ENCODE measurements at regions not wholly inside any gene's neighbourhood (a gene's known extent, or its start where the extent isn't known, plus 50 kb on each side); places are given as distances from the start of the nearest gene placed in this dataset.
"Not testable (repeated sequence)": the region's sequence is repeated elsewhere in the genome, so short reads cannot be mapped to it uniquely, and the experiment has no call there.

DNA sequence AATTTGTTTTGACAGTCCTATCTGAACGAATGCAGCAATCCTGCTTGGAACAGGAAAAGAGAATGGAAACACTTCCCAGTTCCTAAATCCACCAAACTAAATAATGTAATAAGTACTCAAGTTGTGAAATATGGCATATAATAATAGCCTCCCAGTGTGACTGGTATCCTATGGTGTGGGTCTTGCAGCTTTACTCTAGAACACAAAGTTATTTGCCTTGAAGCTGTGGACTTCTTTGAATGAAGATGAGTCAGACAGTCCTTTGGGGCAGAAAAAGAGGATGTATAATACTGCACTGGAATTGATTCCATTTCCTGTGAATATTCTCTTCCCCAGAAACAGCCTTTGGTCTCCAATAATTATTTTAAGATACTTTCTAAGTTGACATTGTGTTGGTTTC is 887.0 kb downstream of the KCNA4 start:
- no peak for DNase-seq

GRCh38 chr11:29127461-29127860 is 889.4 kb downstream of the KCNA4 start:
- DNase-seq: no peak

DNA sequence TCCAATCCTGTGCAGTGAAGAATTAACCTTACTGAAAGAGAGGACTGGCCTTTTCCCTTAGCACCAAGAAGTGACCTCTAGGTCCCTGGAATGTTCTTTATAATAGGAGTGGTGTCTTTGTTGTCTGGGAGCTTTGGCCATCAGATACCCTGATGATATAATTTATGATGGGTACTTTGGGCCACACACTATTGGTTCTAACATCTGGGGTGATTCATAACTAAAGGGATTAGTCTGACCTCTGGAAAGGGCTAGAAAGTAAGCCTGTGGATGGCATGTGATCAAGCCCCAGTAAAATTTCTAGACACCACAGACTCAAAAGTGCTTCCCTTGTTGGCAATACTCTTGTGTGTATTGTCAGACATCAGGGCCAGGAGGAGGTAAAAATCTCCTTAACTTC is 891.2 kb downstream of the KCNA4 start:
- no peak for DNase-seq

DNA sequence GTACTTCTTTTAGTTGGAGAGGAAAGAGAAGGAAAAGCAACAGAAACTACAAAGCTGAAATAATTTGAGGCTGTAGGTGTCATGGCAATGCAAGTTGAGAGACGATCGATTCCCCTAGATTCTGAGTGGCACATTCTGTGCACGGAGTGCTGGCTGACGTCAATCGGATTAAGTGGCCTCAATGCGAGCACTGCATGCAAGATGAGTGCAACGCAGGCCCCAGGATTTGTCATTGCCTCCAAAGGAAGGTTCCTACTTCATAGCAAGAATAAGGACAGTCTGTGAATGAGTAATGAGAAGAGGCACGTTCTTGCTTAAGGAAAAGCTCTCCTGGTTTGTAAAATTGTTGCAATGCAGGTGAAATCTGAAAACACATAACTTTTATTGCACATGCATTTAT is 892.4 kb downstream of the KCNA4 start:
- DNase-seq: no peak

GRCh38 chr11:29119707-29120618 is 896.9 kb downstream of the KCNA4 start:
- DNase-seq: peak; percentile 28

- no peak for DNase-seq
These were observed 897.7 kb downstream of the KCNA4 start for GRCh38 chr11:29119116-29119515.

- DNase-seq: no peak
These were observed 915.9 kb downstream of the KCNA4 start for GRCh38 chr11:29100967-29101366.

- DNase-seq: no peak
These were observed 921.0 kb downstream of the KCNA4 start for GRCh38 chr11:29095821-29096220.

DNA sequence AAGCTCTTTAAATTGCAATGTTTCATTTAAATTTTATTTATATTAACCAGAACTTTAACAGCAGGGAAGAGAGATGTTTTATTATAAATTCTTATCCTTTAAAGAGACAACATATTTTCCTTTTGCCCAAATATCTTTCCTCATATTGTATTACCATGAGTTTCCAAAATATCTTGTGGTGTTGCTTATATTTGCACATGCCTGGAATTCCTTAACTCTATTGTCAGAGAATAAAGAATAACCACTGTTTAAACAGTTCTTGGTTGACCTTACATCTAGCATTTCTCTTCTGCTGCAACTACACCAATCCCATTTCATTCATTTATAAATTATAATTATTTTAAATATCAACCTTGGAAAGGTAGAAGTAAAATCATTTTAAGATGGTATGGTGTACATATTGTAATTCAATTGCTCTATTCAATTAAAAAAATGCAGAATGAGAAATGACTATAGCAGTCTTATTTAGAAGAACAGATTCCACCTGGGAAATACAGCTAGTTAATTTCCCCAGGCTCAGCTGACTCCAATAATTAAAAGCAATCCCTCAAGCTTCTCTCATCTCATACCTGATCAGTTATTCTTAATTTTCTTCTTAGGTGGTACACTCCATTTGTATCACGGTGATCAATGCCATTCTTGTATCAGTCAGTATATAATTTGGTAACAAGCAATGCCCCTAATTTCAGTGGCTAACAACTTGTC is 923.3 kb downstream of the KCNA4 start:
- no peak for DNase-seq

- no peak for DNase-seq
These were observed 929.5 kb downstream of the KCNA4 start for GRCh38 chr11:29087200-29087812.

DNA sequence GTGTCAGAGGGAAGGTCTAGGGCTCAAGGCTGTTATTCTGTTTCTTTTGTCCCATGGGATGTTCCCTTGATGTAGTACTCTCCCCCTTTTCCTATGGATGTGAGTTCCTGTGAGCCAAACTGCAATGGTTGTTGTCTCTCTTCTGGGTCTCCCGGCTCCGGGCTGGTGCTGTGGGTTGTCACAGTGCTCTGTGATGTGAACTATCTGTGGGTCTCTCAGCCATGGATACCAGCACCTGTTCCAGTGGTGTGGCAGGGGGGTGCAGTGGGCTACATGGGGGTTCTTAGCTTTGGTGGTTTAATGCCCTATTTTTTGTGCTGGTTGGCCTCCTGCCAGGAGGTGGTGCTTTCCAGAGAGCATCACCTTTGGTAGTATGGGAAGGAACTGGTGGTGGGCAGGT is 941.1 kb downstream of the KCNA4 start:
- no peak for DNase-seq

- no peak for DNase-seq
These were observed 953.0 kb downstream of the KCNA4 start for GRCh38 chr11:29063630-29064361.

- no peak for DNase-seq
These were observed 953.3 kb downstream of the METTL15 start for GRCh38 chr11:29061452-29061851.

DNA sequence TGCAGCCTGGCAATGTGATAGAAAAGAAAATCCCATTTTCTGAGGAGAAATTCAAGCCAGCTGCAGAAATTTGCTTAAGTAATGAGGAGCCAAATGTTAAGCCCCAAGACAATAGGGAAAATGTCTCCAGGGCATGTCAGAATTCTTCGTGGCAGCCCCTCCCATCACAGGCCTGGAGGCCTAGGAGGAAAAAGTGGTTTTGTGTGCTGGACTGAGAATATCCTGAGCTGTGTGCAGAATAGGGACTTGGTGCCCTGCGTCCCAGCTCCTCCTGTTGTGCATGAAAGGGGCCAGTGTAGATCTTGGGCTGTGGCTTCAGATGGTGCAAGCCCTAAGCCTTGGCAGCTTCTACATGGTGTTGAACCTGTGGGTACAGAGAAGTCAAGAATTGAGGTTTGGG is 948.3 kb downstream of the METTL15 start:
- DNase-seq: not testable (repeated sequence)

- no peak for DNase-seq
These were observed 943.7 kb downstream of the METTL15 start for GRCh38 chr11:29051935-29052334.

GRCh38 chr11:29050962-29051361 is 942.8 kb downstream of the METTL15 start:
- DNase-seq: not testable (repeated sequence)

- DNase-seq: no peak
These were observed 932.3 kb downstream of the METTL15 start for GRCh38 chr11:29040489-29040888.

DNA sequence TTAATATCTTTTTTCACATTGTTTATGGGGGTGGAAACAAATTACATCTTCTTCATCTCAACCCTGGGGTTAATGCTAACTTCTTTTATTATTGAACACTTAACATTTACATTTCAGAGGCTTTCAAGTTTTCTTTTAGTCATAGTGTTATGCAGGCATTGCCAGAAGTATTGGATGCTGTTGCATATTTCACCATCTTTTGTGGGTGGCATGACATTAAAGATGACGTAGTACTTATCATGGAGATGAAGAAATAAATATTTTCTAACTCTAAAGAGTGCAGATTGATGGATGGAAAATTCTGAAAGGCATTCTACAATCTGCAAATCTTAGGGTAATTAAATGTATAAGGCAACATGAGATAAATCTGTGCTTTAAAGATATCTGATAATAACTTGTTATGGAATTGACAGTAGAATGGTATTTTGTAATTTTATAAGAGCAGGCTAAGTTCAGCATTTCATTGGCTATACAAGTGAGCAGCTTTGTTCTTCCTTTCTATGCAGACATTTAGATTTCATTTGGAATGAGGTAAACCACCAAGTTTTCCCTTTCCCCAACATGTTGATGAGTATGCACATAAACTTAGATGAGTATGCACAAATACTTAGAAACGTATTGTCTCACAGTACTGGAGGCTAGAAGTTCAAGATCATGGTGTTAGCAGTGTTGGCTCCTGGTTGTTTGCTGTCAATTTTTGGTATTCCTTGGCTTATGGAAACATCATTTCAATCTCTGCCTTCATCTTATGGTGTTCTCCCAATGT is 924.4 kb downstream of the METTL15 start:
- no peak for DNase-seq

DNA sequence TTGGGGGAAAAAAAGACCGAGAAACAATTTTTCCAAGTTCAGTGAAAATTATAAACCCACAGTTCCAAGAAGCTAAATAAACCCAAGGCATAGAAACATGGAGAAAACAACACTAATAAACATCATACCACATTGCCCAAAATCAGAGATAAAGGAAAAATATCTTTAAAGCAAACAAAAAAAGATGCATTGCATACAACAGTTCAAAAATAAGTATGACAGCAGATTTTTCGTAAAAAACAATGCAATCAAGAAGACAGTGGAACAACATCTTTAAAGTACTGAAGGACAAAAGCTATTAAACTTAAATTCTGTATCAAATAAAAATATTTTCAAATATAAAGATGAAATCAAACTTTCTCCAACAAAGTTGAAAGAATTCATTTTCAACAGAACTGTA is 921.3 kb downstream of the METTL15 start:
- no peak for DNase-seq

DNA sequence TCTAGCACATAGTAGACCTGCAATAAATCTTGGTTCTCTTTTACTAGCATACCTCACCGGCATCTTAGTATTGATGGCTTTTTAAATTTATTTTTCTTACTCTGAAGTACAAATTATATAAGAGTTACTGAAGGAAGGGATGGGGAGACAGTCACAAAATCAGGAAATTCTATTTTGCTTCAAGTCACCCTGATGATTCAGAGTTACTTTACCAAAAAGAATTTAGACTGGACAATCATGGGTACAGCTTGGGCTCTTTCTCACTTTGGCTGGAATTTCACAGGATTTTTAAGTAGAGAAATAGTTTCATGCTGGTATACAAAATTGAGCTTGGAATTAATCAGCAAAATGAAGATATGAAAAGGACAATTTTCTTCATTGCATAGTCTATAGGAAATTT is 919.2 kb downstream of the METTL15 start:
- no peak for DNase-seq

GRCh38 chr11:29026286-29026685 is 918.1 kb downstream of the METTL15 start:
- no peak for DNase-seq

DNA sequence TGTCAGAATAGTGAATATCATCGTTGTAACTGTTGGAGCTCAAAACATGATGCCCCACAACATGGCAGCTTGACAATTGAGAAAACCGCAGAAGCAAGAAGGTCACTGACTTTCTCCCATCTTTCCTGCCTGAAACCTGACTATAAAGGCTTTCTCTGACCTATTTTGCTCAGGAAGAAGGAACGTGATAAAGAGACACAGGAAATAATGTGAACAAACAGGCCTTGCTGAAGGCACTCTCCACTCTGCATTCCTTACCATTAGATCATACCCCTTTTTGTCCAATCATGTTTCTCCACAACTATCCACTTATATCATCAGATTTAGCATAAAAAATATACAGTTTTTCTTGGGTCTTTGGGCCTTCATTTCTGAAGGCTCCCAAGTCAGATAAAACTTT is 916.8 kb downstream of the METTL15 start:
- DNase-seq: no peak

All from DMS153 (cell line).